ENCODE measurements at regions not wholly inside any gene's neighbourhood (a gene's known extent, or its start where the extent isn't known, plus 50 kb on each side); places are given as distances from the start of the nearest gene placed in this dataset.

- TF ChIP-seq POLR2AphosphoS5 (IDR thresholded peaks at IDR 0.05) (no peak), POLR2A (IDR thresholded peaks at IDR 0.05) (no peak)
Observed at GRCh38 chr9:89889865-89890264, 285.1 kb downstream of the GADD45G start.

All from breast epithelium (tissue), 3 donors.